Endodermal cell (in vitro differentiated cells): ENCODE measurements at regions not wholly inside any gene's neighbourhood (a gene's known extent, or its start where the extent isn't known, plus 50 kb on each side); places are given as distances from the start of the nearest gene placed in this dataset.

ENCODE experiments used
- DNase-seq: peaks from one replicate; pipeline ENCODE4 v3.0.0-alpha.2; 2017
- H3K27ac ChIP-seq: 2 replicates; pipeline ENCODE4 v1.5.1; 2013; ENCODE audit warnings: mild to moderate bottlenecking, low read depth, low read length, moderate library complexity
- H3K27me3 ChIP-seq: 2 replicates; pipeline ENCODE4 v1.6.1; 2013; ENCODE audit warnings: mild to moderate bottlenecking, low read length, moderate library complexity; ENCODE audit not compliant: insufficient read depth, control insufficient read depth, poor library complexity, severe bottlenecking
- H3K36me3 ChIP-seq: 2 replicates; pipeline ENCODE4 v1.7.0; 2013; ENCODE audit warnings: mild to moderate bottlenecking, low read length, moderate library complexity; ENCODE audit not compliant: control insufficient read depth, insufficient read depth
- H3K4me1 ChIP-seq: one replicate; pipeline ENCODE4 v1.7.0; 2013; ENCODE audit warnings: low read length; ENCODE audit not compliant: control insufficient read depth, insufficient read depth
- H3K4me3 ChIP-seq: 2 replicates; pipeline ENCODE4 v1.5.1; 2013; ENCODE audit warnings: mild to moderate bottlenecking, low read length, moderate library complexity
- H3K9ac ChIP-seq: 2 replicates; pipeline ENCODE4 v1.6.1; 2013; ENCODE audit warnings: mild to moderate bottlenecking, low read length, moderate library complexity; ENCODE audit not compliant: poor library complexity, severe bottlenecking; ENCODE audit errors: extremely low read depth
- H3K9me3 ChIP-seq: 2 replicates; pipeline ENCODE4 v1.6.1; 2013; ENCODE audit warnings: mild to moderate bottlenecking, low read length, moderate library complexity; ENCODE audit not compliant: control insufficient read depth
- H3K27ac Mint-ChIP-seq: 2 replicates; pipeline ENCODE4 v1.8.0; 2020; ENCODE audit warnings: mixed read lengths
- H3K27me3 Mint-ChIP-seq: 2 replicates; pipeline ENCODE4 v1.8.0; 2021; ENCODE audit warnings: mild to moderate bottlenecking, mixed read lengths; ENCODE audit not compliant: insufficient read depth
- H3K36me3 Mint-ChIP-seq: 2 replicates; pipeline ENCODE4 v1.8.0; 2020; ENCODE audit warnings: low read depth, mixed read lengths
- H3K4me1 Mint-ChIP-seq: 2 replicates; pipeline ENCODE4 v1.8.0; 2020; ENCODE audit warnings: mixed read lengths
- H3K4me3 Mint-ChIP-seq: 2 replicates; pipeline ENCODE4 v1.8.0; 2020; ENCODE audit warnings: mild to moderate bottlenecking, moderate library complexity, mixed read lengths
- H3K9me3 Mint-ChIP-seq: 2 replicates; pipeline ENCODE4 v1.8.0; 2020; ENCODE audit warnings: mild to moderate bottlenecking, mixed read lengths
- WGBS, 2 experiments: methylation state at CpG; one replicate each; pipeline versions ENCODE4 v1.1.5 to v1.1.7; 2013; ENCODE audit warnings: missing lambda C conversion rate in 2 of 2, mixed read lengths in 1 of 2; ENCODE audit not compliant: insufficient coverage in 1 of 2, insufficient read length in 1 of 2; 5-methylcytosine and 5-hydroxymethylcytosine counted together
- TF ChIP-seq, protein P1 (sequence below): fragments of 200-600 bp; sonication (generic); conservative IDR thresholded peaks from 2 replicates; pipeline ENCODE4 v1.5.0; 2021; ENCODE audit warnings: antibody characterized with exemption, mild to moderate bottlenecking

DNA sequence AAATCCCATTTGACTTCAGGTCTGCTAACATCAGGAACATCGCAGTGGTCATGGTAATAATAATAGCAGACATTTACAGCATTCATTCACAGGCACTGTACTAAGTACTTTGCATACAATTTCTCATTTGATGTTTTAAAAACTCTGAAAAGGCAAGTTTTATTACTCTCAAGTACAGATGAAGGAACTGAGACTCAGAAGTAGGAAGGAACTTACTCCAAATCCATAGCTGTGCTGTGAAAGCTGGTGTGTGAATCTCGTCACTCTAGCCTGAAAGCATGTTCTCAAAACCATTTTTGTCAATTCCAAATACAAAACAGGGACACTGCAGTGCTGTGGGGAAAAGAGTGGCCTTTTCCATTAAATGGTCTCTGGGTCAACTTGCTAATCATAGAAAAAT, 179.9 kb downstream of the FAM43A start:
- Mint-ChIP-seq H3K4me1 (peaks cover 6% of the 10 kb centered on the region), H3K9me3 (peaks cover 3% of the 10 kb centered on the region), H3K4me3 (no peak overlapping the region), H3K36me3 (no peaks in the 10 kb centered on the region), H3K27me3 (peaks cover 5% of the 10 kb centered on the region), H3K27ac (no peak overlapping the region)
- 83 to 100% methylated on average over 1 to 2 of the region's 2 CpGs for WGBS, 2 experiments
- no peak overlapping the region for H3K9ac ChIP-seq
- H3K4me3 ChIP-seq = no peak overlapping the region
- no peak overlapping the region for H3K27ac ChIP-seq
- no peaks in the 10 kb centered on the region for H3K4me1 ChIP-seq
- H3K27me3 ChIP-seq = no peaks in the 10 kb centered on the region
- DNase-seq = no peak
- H3K36me3 ChIP-seq = no peaks in the 10 kb centered on the region
- TF ChIP-seq, protein P1, sequence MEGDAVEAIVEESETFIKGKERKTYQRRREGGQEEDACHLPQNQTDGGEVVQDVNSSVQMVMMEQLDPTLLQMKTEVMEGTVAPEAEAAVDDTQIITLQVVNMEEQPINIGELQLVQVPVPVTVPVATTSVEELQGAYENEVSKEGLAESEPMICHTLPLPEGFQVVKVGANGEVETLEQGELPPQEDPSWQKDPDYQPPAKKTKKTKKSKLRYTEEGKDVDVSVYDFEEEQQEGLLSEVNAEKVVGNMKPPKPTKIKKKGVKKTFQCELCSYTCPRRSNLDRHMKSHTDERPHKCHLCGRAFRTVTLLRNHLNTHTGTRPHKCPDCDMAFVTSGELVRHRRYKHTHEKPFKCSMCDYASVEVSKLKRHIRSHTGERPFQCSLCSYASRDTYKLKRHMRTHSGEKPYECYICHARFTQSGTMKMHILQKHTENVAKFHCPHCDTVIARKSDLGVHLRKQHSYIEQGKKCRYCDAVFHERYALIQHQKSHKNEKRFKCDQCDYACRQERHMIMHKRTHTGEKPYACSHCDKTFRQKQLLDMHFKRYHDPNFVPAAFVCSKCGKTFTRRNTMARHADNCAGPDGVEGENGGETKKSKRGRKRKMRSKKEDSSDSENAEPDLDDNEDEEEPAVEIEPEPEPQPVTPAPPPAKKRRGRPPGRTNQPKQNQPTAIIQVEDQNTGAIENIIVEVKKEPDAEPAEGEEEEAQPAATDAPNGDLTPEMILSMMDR = no peak
- H3K9me3 ChIP-seq = peaks cover 5% of the 10 kb centered on the region

DNA sequence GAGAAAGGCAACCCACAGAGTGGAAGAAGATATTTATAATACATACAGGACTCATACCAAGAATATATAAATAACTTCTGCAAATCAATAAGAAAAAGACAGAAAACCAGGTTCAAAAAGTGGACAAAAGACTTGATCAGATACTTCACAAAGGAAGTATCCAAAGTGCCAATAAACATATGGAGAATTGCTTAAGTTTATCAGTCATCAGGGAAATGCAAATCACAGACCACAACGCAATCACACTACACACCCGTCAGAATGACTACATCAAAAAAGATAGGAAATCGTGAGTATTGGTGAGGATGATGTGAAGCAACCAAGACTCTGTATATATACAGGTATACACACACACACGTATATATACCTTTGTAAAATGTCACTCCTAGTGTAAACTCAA, 180.6 kb downstream of the FAM43A start:
- Mint-ChIP-seq H3K36me3 (no peaks in the 10 kb centered on the region), H3K27ac (no peak overlapping the region), H3K27me3 (peaks cover 5% of the 10 kb centered on the region), H3K9me3 (peaks cover 3% of the 10 kb centered on the region), H3K4me3 (no peak overlapping the region), H3K4me1 (peaks cover 12% of the 10 kb centered on the region)
- Histone ChIP-seq H3K9ac (no peak overlapping the region), H3K36me3 (no peaks in the 10 kb centered on the region), H3K27ac (no peak overlapping the region), H3K4me1 (no peaks in the 10 kb centered on the region), H3K4me3 (no peak overlapping the region), H3K9me3 (peaks cover 5% of the 10 kb centered on the region), H3K27me3 (no peaks in the 10 kb centered on the region)
- WGBS, 2 experiments = no CpG with 5 or more reads among the region's 4 CpGs
- DNase-seq = no peak
- TF ChIP-seq, protein P1 = no peak

DNA sequence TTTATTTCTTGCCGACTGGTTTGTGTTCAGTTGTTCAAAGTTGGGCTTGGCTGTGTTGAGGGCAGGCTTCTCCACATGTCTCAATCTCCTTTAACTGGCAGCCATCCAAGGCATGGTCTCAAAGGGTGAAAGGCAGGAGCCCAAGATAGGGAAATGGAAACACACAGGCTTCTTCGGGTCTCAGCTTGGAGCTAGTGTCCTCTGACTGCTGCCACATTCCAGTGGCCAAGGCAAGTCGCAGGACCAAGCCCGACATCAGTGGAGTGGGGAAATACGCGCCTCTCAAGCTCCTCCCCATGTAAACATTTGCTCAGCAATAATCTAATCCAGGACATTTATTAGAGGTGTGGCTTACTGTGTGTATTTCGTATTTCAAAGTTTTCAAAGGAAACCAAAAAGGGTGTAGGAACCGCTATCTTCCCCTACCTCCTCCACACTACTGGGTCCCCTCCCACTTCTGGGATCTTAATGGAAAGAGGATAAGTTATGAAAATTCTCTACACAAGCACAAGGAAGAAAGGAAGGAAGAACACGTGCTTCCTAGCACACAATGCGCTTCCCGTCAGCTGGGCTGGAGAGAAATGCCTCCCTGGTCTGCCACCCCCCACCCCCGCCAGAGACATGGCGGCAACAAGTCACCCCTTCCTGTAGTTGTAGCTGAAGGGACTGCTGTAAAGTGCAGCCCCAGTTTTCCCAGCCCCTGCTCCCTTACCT, 181.7 kb downstream of the FAM43A start:
- WGBS, 2 experiments = 83 to 94% methylated on average over 4 to 11 of the region's 13 CpGs
- Histone ChIP-seq H3K4me3 (no peak overlapping the region), H3K27me3 (no peaks in the 10 kb centered on the region), H3K4me1 (peaks cover 5% of the 10 kb centered on the region), H3K9me3 (peaks cover 5% of the 10 kb centered on the region), H3K27ac (no peak overlapping the region), H3K9ac (no peak overlapping the region), H3K36me3 (no peaks in the 10 kb centered on the region)
- TF ChIP-seq, protein P1 = no peak
- Mint-ChIP-seq H3K27me3 (peaks cover 5% of the 10 kb centered on the region), H3K4me3 (no peak overlapping the region), H3K4me1 (peaks cover 23% of the 10 kb centered on the region), H3K27ac (no peak overlapping the region), H3K9me3 (peaks cover 3% of the 10 kb centered on the region), H3K36me3 (no peaks in the 10 kb centered on the region)
- DNase-seq = no peak
